GM12878 (cell line): ENCODE measurements at regions not wholly inside any gene's neighbourhood (a gene's known extent, or its start where the extent isn't known, plus 50 kb on each side); places are given as distances from the start of the nearest gene placed in this dataset.

Source experiments
- ATAC-seq: fragments of 200-7000 bp; cut with Tn5 transposase; 3 replicates; pipeline ENCODE4 v1.9.1; 2020; ENCODE audit warnings: mild to moderate bottlenecking, moderate library complexity
- BruUV-seq: library from RNA; stranded (reverse); fragments of 400-500 nt; replicated peaks from 2 replicates; lab custom pipeline; 2021; lab: Mats Ljungman, UMichigan
- CTCF ChIA-PET: fragments of 300-600 bp; sonication (Branson Sonifier 250); formaldehyde crosslinking; extraction: SDS; loops from one replicate; lab custom pipeline; 2021; ENCODE audit warnings: inconsistent platforms; lab: Yijun Ruan, JAX
- POLR2A ChIA-PET: fragments of 350-600 bp; formaldehyde crosslinking; extraction: SDS; loops from one replicate; lab custom pipeline; 2021; ENCODE audit warnings: inconsistent platforms; lab: Charles Lee
- RAD21 ChIA-PET: fragments of 300-600 bp; sonication (Branson Sonifier 250); formaldehyde crosslinking; loops from one replicate; lab custom pipeline; 2023; ENCODE audit warnings: antibody characterized with exemption; ENCODE audit not compliant: unreplicated experiment; lab: Charles Lee
- SMC1A ChIA-PET: fragments of 300-600 bp; sonication (Branson Sonifier 250); formaldehyde crosslinking; loops from one replicate; lab custom pipeline; 2023; ENCODE audit not compliant: unreplicated experiment, uncharacterized antibody; lab: Charles Lee
- DNase-seq: peaks from one replicate; pipeline ENCODE4 v3.0.0-alpha.2; 2011; ENCODE audit warnings: low read depth, low spot score
- FAIRE-seq: peaks from 3 replicates; lab custom pipeline; 2011; peaks lifted over from hg19 to GRCh38; lab: Jason Lieb, UNC
- H2AFZ ChIP-seq: 2 replicates; pipeline ENCODE4 v1.6.0; 2011; ENCODE audit warnings: low read depth, low read length, control low read depth; ENCODE audit not compliant: control insufficient read depth
- H3K27ac ChIP-seq: 2 replicates; pipeline ENCODE4 v1.5.1; 2011; ENCODE audit warnings: control low read depth; ENCODE audit not compliant: control insufficient read depth, insufficient read depth
- H3K27me3 ChIP-seq, 2 experiments: replicated peaks in 1 of 2; 2 replicates each; pipeline versions ENCODE4 v1.6.0 to v1.6.1; 2011; ENCODE audit warnings: low read length in 1 of 2; ENCODE audit not compliant: control insufficient read depth in 2 of 2, insufficient read depth in 2 of 2
- H3K36me3 ChIP-seq, 2 experiments: 2 replicates each; pipeline ENCODE4 v1.5.1; 2011; ENCODE audit warnings: low read length in 1 of 2; ENCODE audit not compliant: control insufficient read depth in 2 of 2, insufficient read depth in 2 of 2
- H3K4me1 ChIP-seq: 2 replicates; pipeline ENCODE4 v1.6.1; 2011; ENCODE audit warnings: mild to moderate bottlenecking, low read length, moderate library complexity, mixed read lengths; ENCODE audit not compliant: control insufficient read depth, insufficient read depth
- H3K4me2 ChIP-seq: 2 replicates; pipeline ENCODE4 v1.6.0; 2011; ENCODE audit warnings: control low read depth; ENCODE audit not compliant: control insufficient read depth, insufficient read depth
- H3K4me3 ChIP-seq: fragments of 200-600 bp; sonication (generic); 2 replicates; pipeline ENCODE4 v1.5.1; 2016
- H3K79me2 ChIP-seq: 2 replicates; pipeline ENCODE4 v1.6.0; 2011; ENCODE audit warnings: low read length; ENCODE audit not compliant: control insufficient read depth, insufficient read depth
- H3K9ac ChIP-seq: 2 replicates; pipeline ENCODE4 v1.8.0; 2011; ENCODE audit warnings: low read length, control low read depth, mixed read lengths; ENCODE audit not compliant: control insufficient read depth, insufficient read depth
- H3K9me3 ChIP-seq: replicated peaks from 3 replicates; pipeline ENCODE4 v1.5.1; 2011; ENCODE audit warnings: mild to moderate bottlenecking, low read length; ENCODE audit not compliant: control insufficient read depth, insufficient read depth
- H4K20me1 ChIP-seq: 2 replicates; pipeline ENCODE4 v1.6.0; 2011; ENCODE audit not compliant: control insufficient read depth, insufficient read depth
- ASH2L ChIP-seq: fragments of 300-600, 200-600 bp; sonication (generic); IDR thresholded peaks from 2 replicates; pipeline ENCODE4 v1.6.1; 2017; ENCODE audit warnings: low read depth, mild to moderate bottlenecking, borderline replicate concordance
- ATF7 ChIP-seq: fragments of 450-650 bp; IDR thresholded peaks from 2 replicates; pipeline ENCODE4 v1.6.1; 2016; ENCODE audit warnings: low read depth, mild to moderate bottlenecking
- BRCA1 ChIP-seq: IDR thresholded peaks from 2 replicates; pipeline ENCODE4 v1.6.1; 2011; ENCODE audit warnings: low read depth, low read length, improper control_type of control experiment
- EZH2 ChIP-seq: IDR thresholded peaks from 2 replicates; pipeline ENCODE4 v1.6.1; 2012; ENCODE audit warnings: low read depth, mild to moderate bottlenecking, control low read depth, inconsistent platforms, low read length, borderline replicate concordance; ENCODE audit not compliant: control insufficient read depth
- POLR2A ChIP-seq: IDR thresholded peaks from 2 replicates; pipeline ENCODE4 v1.6.1; 2011; ENCODE audit warnings: low read depth, mild to moderate bottlenecking, low read length
- PRDM15 ChIP-seq: fragments of 450-650 bp; formaldehyde crosslinking; IDR thresholded peaks from 2 replicates; pipeline ENCODE4 v1.4.0; 2020; ENCODE audit warnings: mild to moderate bottlenecking, moderate library complexity
- SUPT20H ChIP-seq: IDR thresholded peaks from 2 replicates; pipeline ENCODE4 v1.6.1; 2011; ENCODE audit warnings: low read depth, mild to moderate bottlenecking, low read length, moderate library complexity, borderline replicate concordance; ENCODE audit not compliant: control insufficient read depth
- ZNF687 ChIP-seq: fragments of 450-650 bp; IDR thresholded peaks from 2 replicates; pipeline ENCODE4 v1.6.1; 2017; ENCODE audit warnings: mild to moderate bottlenecking, moderate library complexity
- WGBS: methylation state at CpG from one replicate; pipeline ENCODE4 v1.1.6; 2016; ENCODE audit warnings: low lambda C conversion rate; ENCODE audit not compliant: insufficient replicate concordance, insufficient coverage; ENCODE audit errors: missing lambda C conversion rate; 5-methylcytosine and 5-hydroxymethylcytosine counted together
- in situ Hi-C: fragments of 300-500 bp; cut with MboI; formaldehyde crosslinking; loops from 9 replicates; pipeline ENCODE4 v1.14.3; 2018; ENCODE audit warnings: mixed read lengths
- intact Hi-C: fragments of 100-400 bp; cut with micrococcal nuclease; formaldehyde crosslinking; loops from one replicate; pipeline ENCODE4 v1.14.2; 2022; ENCODE audit not compliant: unreplicated experiment

GRCh38 chr20:61114493-61115175 lies 137.4 kb upstream of the CDH4 start:
- no peaks in the 10 kb centered on the region for H3K4me1 ChIP-seq
- no peak overlapping the region for H3K4me3 ChIP-seq
- POLR2A ChIA-PET, result no interaction called here
- H3K36me3 ChIP-seq, result no peaks in the 10 kb centered on the region
- H3K79me2 ChIP-seq, result no peaks in the 10 kb centered on the region
- H3K4me2 ChIP-seq, result no peak overlapping the region
- no peaks in the 10 kb centered on the region for H4K20me1 ChIP-seq
- SMC1A ChIA-PET, result no interaction called here
- WGBS, result 63% methylated on average over 18 of the region's 18 CpGs
- H3K27me3 ChIP-seq, result no peaks in the 10 kb centered on the region
- no peaks in the 10 kb centered on the region; the same call in 2 of the 3 replicates for H3K9me3 ChIP-seq
- CTCF ChIA-PET, result no interaction called here
- ATAC-seq (no peak), FAIRE-seq (no peak), DNase-seq (no peak)
- no peak for TF ChIP-seq POLR2A
- no peak for TF ChIP-seq PRDM15 (CRISPR knock-in tag)
- no peak for TF ChIP-seq ASH2L
- no peak for TF ChIP-seq SUPT20H
- TF ChIP-seq ZNF687, result no peak
- no peak for TF ChIP-seq EZH2
- no peak for TF ChIP-seq ATF7
- TF ChIP-seq BRCA1, result no peak
- in situ Hi-C loops (no loop called here), intact Hi-C loops (no loop called here)
- BruUV-seq, result no TSS peak
- RAD21 ChIA-PET, result no interaction called here
- no peak overlapping the region for H3K9ac ChIP-seq
- no peak overlapping the region for H3K27ac ChIP-seq
- H2AFZ ChIP-seq, result no peak overlapping the region
